SK-N-SH treated with all-trans-retinoic acid at 6 μM for 48 hours (cell line): ENCODE measurements at regions not wholly inside any gene's neighbourhood (a gene's known extent, or its start where the extent isn't known, plus 50 kb on each side); places are given as distances from the start of the nearest gene placed in this dataset.

Experiments used
- ATAC-seq: fragments of 200-7000 bp; cut with Tn5 transposase; 3 replicates; pipeline ENCODE4 v1.9.1; 2020; ENCODE audit warnings: mild to moderate bottlenecking, moderate library complexity
- ARNTL ChIP-seq: fragments of 450-650 bp; formaldehyde crosslinking; IDR thresholded peaks from 2 replicates; pipeline ENCODE4 v1.5.0; 2020; ENCODE audit warnings: low read depth, mild to moderate bottlenecking, moderate library complexity, borderline replicate concordance
- CSDC2 ChIP-seq: fragments of 250-450 bp; sonication (Bioruptor Pico); IDR thresholded peaks from 2 replicates; pipeline ENCODE4 v1.5.0; 2020; ENCODE audit warnings: mild to moderate bottlenecking, moderate library complexity
- ESRRG ChIP-seq: fragments of 250-450 bp; sonication (Bioruptor Pico); IDR thresholded peaks from 2 replicates; pipeline ENCODE4 v1.6.1; 2021; ENCODE audit warnings: mild to moderate bottlenecking
- GLIS3 ChIP-seq: fragments of 250-450 bp; sonication (Bioruptor Pico); IDR thresholded peaks from 2 replicates; pipeline ENCODE4 v1.5.0; 2020; ENCODE audit warnings: mild to moderate bottlenecking, moderate library complexity
- ISL1 ChIP-seq: fragments of 250-450 bp; sonication (Bioruptor Pico); IDR thresholded peaks from 2 replicates; pipeline ENCODE4 v2.1.2; 2022; ENCODE audit warnings: mild to moderate bottlenecking, moderate library complexity
- OSR1 ChIP-seq: fragments of 250-450 bp; sonication (Bioruptor Pico); IDR thresholded peaks from 2 replicates; pipeline ENCODE4 v1.8.0; 2022; ENCODE audit warnings: moderate library complexity, mild to moderate bottlenecking, inconsistent platforms
- PPARA ChIP-seq: fragments of 250-450 bp; sonication (Bioruptor Pico); IDR thresholded peaks from 2 replicates; pipeline ENCODE4 v1.5.0; 2020; ENCODE audit warnings: mild to moderate bottlenecking, borderline replicate concordance
- RARB ChIP-seq: fragments of 250-450 bp; sonication (Bioruptor Pico); IDR thresholded peaks from 2 replicates; pipeline ENCODE4 v1.8.0; 2021; ENCODE audit warnings: mild to moderate bottlenecking, moderate library complexity
- TCF4 ChIP-seq: fragments of 250-450 bp; sonication (Bioruptor Pico); IDR thresholded peaks from 2 replicates; pipeline ENCODE4 v1.8.0; 2021; ENCODE audit warnings: mild to moderate bottlenecking, moderate library complexity, borderline replicate concordance
- TOX ChIP-seq: fragments of 250-450 bp; sonication (Bioruptor Pico); IDR thresholded peaks from 2 replicates; pipeline ENCODE4 v1.8.0; 2021; ENCODE audit warnings: mild to moderate bottlenecking, moderate library complexity, borderline replicate concordance
- ZC3H10 ChIP-seq: fragments of 250-450 bp; sonication (Bioruptor Pico); IDR thresholded peaks from 2 replicates; pipeline ENCODE4 v1.5.1; 2021; ENCODE audit warnings: mild to moderate bottlenecking, moderate library complexity
- ZFP3 ChIP-seq: fragments of 250-450 bp; sonication (Bioruptor Pico); IDR thresholded peaks from 2 replicates; pipeline ENCODE4 v1.5.0; 2020; ENCODE audit warnings: mild to moderate bottlenecking, moderate library complexity
- ZFP30 ChIP-seq: fragments of 450-650 bp; formaldehyde crosslinking; IDR thresholded peaks from 2 replicates; pipeline ENCODE4 v1.5.0; 2022; ENCODE audit warnings: mild to moderate bottlenecking, moderate library complexity
- ZNF565 ChIP-seq: fragments of 450-650 bp; formaldehyde crosslinking; conservative IDR thresholded peaks from 2 replicates; pipeline ENCODE4 v1.5.0; 2020; ENCODE audit warnings: low read depth, mild to moderate bottlenecking, moderate library complexity
- ZNF70 ChIP-seq: fragments of 450-650 bp; formaldehyde crosslinking; IDR thresholded peaks from 2 replicates; pipeline ENCODE4 v1.5.0; 2020; ENCODE audit warnings: mild to moderate bottlenecking, moderate library complexity
- ZNF8 ChIP-seq: fragments of 450-650 bp; formaldehyde crosslinking; IDR thresholded peaks from 2 replicates; pipeline ENCODE4 v1.5.0; 2020; ENCODE audit warnings: mild to moderate bottlenecking, moderate library complexity
- TF ChIP-seq, protein P1 (sequence below): fragments of 250-450 bp; sonication (Bioruptor Pico); IDR thresholded peaks from 2 replicates; pipeline ENCODE4 v1.5.0; 2020; ENCODE audit warnings: mild to moderate bottlenecking, moderate library complexity
- TF ChIP-seq, protein P2 (sequence below): fragments of 250-450 bp; sonication (Bioruptor Pico); IDR thresholded peaks from 2 replicates; pipeline ENCODE4 v1.5.1; 2020; ENCODE audit warnings: low read depth, mild to moderate bottlenecking, moderate library complexity
- TF ChIP-seq, protein P3 (sequence below): fragments of 250-450 bp; sonication (Bioruptor Pico); IDR thresholded peaks from 2 replicates; pipeline ENCODE4 v1.5.1; 2021; ENCODE audit warnings: mild to moderate bottlenecking, moderate library complexity
- TF ChIP-seq, protein P4 (sequence below): fragments of 250-450 bp; sonication (Bioruptor Pico); IDR thresholded peaks from 2 replicates; pipeline ENCODE4 v1.8.0; 2020; ENCODE audit warnings: mild to moderate bottlenecking, moderate library complexity, borderline replicate concordance

DNA sequence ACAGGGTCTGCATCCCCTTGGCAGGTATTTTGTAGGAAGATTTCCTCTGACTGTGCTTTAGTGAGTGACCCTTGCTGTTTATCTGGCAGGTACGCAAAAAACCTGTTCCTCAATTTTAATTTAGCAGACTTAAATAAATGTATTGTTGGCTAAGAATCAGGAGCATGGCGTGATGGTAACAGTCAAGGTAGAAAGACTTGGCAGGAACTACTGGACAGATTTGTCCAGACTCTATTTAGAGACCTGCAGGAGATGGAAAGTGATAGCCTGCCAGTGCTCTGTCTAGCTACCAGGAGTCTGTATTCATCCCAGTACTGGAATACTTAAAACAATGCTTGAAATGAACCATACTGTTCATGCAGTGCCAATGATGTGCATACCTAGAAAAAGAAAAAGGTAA lies 78.8 kb upstream of the MAST4 start:
- ATAC-seq = no peak
- TF ChIP-seq ZNF70 (CRISPR knock-in tag) (no peak), GLIS3 (CRISPR knock-in tag) (no peak), ZNF8 (CRISPR knock-in tag) (no peak), OSR1 (CRISPR knock-in tag) (no peak), ZNF565 (CRISPR knock-in tag) (no peak), ISL1 (CRISPR knock-in tag) (no peak)
- TF ChIP-seq, protein P1, sequence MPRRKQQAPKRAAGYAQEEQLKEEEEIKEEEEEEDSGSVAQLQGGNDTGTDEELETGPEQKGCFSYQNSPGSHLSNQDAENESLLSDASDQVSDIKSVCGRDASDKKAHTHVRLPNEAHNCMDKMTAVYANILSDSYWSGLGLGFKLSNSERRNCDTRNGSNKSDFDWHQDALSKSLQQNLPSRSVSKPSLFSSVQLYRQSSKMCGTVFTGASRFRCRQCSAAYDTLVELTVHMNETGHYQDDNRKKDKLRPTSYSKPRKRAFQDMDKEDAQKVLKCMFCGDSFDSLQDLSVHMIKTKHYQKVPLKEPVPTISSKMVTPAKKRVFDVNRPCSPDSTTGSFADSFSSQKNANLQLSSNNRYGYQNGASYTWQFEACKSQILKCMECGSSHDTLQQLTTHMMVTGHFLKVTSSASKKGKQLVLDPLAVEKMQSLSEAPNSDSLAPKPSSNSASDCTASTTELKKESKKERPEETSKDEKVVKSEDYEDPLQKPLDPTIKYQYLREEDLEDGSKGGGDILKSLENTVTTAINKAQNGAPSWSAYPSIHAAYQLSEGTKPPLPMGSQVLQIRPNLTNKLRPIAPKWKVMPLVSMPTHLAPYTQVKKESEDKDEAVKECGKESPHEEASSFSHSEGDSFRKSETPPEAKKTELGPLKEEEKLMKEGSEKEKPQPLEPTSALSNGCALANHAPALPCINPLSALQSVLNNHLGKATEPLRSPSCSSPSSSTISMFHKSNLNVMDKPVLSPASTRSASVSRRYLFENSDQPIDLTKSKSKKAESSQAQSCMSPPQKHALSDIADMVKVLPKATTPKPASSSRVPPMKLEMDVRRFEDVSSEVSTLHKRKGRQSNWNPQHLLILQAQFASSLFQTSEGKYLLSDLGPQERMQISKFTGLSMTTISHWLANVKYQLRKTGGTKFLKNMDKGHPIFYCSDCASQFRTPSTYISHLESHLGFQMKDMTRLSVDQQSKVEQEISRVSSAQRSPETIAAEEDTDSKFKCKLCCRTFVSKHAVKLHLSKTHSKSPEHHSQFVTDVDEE (CRISPR knock-in tag) = no peak
- TF ChIP-seq, protein P2, sequence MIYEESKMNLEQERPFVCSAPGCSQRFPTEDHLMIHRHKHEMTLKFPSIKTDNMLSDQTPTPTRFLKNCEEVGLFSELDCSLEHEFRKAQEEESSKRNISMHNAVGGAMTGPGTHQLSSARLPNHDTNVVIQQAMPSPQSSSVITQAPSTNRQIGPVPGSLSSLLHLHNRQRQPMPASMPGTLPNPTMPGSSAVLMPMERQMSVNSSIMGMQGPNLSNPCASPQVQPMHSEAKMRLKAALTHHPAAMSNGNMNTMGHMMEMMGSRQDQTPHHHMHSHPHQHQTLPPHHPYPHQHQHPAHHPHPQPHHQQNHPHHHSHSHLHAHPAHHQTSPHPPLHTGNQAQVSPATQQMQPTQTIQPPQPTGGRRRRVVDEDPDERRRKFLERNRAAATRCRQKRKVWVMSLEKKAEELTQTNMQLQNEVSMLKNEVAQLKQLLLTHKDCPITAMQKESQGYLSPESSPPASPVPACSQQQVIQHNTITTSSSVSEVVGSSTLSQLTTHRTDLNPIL (CRISPR knock-in tag) = no peak

DNA sequence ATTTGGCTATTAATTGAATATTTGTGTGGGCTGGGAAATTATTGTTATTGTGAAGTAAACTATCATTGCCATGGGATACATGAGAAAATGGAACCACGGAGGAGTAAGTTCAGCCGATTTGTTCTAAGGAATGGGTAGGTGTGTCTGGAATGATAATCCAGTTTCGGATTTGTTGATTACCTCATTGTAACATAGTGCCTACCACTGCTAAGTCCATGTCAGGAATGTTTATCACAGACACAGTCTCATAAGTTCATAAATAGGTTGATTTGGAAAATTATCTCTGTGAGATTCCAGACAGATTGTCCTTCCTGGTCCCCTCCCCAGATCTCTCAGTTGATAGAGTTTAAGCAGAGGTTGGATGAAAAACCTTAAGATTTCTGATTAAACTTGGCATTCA lies 78.1 kb upstream of the MAST4 start:
- TF ChIP-seq, protein P3, sequence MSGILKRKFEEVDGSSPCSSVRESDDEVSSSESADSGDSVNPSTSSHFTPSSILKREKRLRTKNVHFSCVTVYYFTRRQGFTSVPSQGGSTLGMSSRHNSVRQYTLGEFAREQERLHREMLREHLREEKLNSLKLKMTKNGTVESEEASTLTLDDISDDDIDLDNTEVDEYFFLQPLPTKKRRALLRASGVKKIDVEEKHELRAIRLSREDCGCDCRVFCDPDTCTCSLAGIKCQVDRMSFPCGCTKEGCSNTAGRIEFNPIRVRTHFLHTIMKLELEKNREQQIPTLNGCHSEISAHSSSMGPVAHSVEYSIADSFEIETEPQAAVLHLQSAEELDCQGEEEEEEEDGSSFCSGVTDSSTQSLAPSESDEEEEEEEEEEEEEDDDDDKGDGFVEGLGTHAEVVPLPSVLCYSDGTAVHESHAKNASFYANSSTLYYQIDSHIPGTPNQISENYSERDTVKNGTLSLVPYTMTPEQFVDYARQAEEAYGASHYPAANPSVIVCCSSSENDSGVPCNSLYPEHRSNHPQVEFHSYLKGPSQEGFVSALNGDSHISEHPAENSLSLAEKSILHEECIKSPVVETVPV (CRISPR knock-in tag) = no peak
- no peak for TF ChIP-seq TCF4 (CRISPR knock-in tag)
- no peak for TF ChIP-seq CSDC2 (CRISPR knock-in tag)
- TF ChIP-seq TOX = no peak
- no peak for TF ChIP-seq ZC3H10
- no peak for TF ChIP-seq ZNF565 (CRISPR knock-in tag)
- TF ChIP-seq, protein P2 (CRISPR knock-in tag) = no peak
- TF ChIP-seq, protein P1 (CRISPR knock-in tag) = no peak
- TF ChIP-seq RARB (CRISPR knock-in tag) = no peak
- TF ChIP-seq, protein P4, sequence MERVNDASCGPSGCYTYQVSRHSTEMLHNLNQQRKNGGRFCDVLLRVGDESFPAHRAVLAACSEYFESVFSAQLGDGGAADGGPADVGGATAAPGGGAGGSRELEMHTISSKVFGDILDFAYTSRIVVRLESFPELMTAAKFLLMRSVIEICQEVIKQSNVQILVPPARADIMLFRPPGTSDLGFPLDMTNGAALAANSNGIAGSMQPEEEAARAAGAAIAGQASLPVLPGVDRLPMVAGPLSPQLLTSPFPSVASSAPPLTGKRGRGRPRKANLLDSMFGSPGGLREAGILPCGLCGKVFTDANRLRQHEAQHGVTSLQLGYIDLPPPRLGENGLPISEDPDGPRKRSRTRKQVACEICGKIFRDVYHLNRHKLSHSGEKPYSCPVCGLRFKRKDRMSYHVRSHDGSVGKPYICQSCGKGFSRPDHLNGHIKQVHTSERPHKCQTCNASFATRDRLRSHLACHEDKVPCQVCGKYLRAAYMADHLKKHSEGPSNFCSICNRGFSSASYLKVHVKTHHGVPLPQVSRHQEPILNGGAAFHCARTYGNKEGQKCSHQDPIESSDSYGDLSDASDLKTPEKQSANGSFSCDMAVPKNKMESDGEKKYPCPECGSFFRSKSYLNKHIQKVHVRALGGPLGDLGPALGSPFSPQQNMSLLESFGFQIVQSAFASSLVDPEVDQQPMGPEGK (CRISPR knock-in tag) = no peak
- TF ChIP-seq ISL1 (CRISPR knock-in tag) = no peak
- TF ChIP-seq ESRRG = no peak
- no peak for TF ChIP-seq ARNTL
- TF ChIP-seq ZFP3 (CRISPR knock-in tag) = no peak
- TF ChIP-seq ZNF70 (CRISPR knock-in tag) = no peak
- TF ChIP-seq PPARA (CRISPR knock-in tag) = no peak
- TF ChIP-seq ZFP30 (CRISPR knock-in tag) = no peak
- ATAC-seq = no peak
